BLaER1 treated with 17β-estradiol and CSF1 and Interleukin-3, amounts not matched to agents 10 nM and 100 nM (cell line): ENCODE measurements at regions not wholly inside any gene's neighbourhood (a gene's known extent, or its start where the extent isn't known, plus 50 kb on each side); places are given as distances from the start of the nearest gene placed in this dataset.

Experiments used
- H3K27ac ChIP-seq, 11 experiments: shearing (Covaris generic); formaldehyde crosslinking; 2 replicates each; pipeline ENCODE4 v1.8.1; 2022
- H3K27me3 ChIP-seq, 11 experiments: shearing (Covaris generic); formaldehyde crosslinking; 2 replicates each; pipeline ENCODE4 v1.8.1; 2022
- H3K36me3 ChIP-seq, 11 experiments: shearing (Covaris generic); formaldehyde crosslinking; 2 replicates each; pipeline ENCODE4 v1.8.1; 2022
- H3K4me1 ChIP-seq, 10 experiments: shearing (Covaris generic); formaldehyde crosslinking; 2 replicates each; pipeline ENCODE4 v1.8.1; 2022
- H3K4me2 ChIP-seq, 11 experiments: shearing (Covaris generic); formaldehyde crosslinking; 2 replicates each; pipeline ENCODE4 v1.8.1; 2022
- H3K4me3 ChIP-seq, 10 experiments: shearing (Covaris generic); formaldehyde crosslinking; 2 replicates each; pipeline ENCODE4 v1.8.1; 2022
- H3K9ac ChIP-seq, 11 experiments: shearing (Covaris generic); formaldehyde crosslinking; 2 replicates each; pipeline ENCODE4 v1.8.1; 2022
- H3K9me3 ChIP-seq, 11 experiments: shearing (Covaris generic); formaldehyde crosslinking; replicated peaks in 1 of 11; 2 replicates each; pipeline ENCODE4 v1.8.1; 2022
- H4K20me1 ChIP-seq, 11 experiments: shearing (Covaris generic); formaldehyde crosslinking; 2 replicates each; pipeline ENCODE4 v1.8.1; 2022
- Cebpa-rat ChIP-seq, 11 experiments: shearing (Covaris generic); IDR thresholded peaks; 2 replicates each; pipeline ENCODE4 v1.8.1; 2022

DNA sequence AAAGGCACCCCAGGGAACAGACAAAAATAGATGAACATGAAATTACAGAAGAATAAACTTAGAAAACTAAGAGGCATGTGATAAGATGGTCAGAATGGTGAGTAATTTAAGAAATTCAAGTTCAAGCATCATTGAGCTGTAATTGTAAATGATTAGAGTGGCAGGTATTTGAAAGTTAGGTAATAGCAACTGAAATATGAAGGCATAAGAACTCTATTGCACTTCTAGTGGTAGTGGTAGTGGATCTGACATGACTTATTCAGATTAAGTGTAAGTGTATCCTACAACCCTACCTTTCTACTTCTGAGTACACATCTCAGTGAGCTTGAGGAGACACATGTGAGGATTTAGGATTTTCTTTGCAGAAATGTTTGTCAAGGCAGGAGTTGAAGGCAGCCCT is 192.9 kb upstream of the RIOK2 start:
- TF ChIP-seq Cebpa-rat (IDR thresholded peaks at IDR 0.05): no peak
- Histone ChIP-seq H3K9ac (no peak overlapping the region), H3K4me1 (no peaks in the 10 kb centered on the region), H3K4me3 (no peak overlapping the region), H3K36me3 (no peaks in the 10 kb centered on the region), H3K4me2 (no peak overlapping the region), H3K9me3 (no peaks in the 10 kb centered on the region), H4K20me1 (no peaks in the 10 kb centered on the region), H3K27ac (no peak overlapping the region), H3K27me3 (no peaks in the 10 kb centered on the region)

DNA sequence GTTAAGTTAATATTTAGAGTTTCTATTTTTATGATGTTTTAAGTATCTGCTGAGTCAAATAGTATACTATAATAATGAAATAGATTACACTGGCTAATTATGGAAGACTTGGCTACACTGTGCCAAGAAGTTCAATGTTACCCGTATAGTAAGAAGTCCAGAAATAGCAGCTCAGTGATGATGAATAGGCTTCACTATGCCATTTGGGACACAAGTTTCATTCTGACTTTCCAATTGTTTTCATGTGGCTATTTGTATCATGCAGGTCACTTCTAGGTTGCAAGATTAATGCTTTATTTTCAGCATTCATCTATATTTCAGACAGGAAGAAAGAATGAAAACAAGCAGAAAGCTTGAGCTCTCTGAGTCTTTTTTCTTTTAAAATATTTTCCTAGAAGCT is 194.5 kb upstream of the RIOK2 start:
- H3K36me3 ChIP-seq: no peaks in the 10 kb centered on the region
- no peaks in the 10 kb centered on the region for H3K9me3 ChIP-seq
- TF ChIP-seq Cebpa-rat (IDR thresholded peaks at IDR 0.05): no peak

DNA sequence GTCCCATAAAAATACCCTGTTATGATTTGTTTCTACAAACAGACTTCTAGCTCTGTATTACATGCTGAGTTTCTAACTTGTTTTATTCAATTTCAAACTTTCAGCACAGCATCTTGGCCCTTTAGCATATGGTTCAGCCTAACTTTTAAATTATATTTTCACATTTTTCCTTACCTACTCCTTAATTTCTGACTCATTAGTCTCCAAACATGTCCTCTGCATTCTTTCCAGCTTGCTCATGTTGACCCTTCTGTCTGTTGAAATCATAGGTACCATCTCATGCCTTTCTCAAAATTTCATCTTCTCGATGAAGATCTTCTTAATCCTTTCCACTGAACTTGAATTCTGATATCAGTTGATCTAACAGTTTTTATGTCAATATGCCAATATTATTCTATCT is 200.9 kb upstream of the RIOK2 start:
- no peaks in the 10 kb centered on the region for H3K27me3 ChIP-seq
- H3K4me1 ChIP-seq: no peaks in the 10 kb centered on the region
- H3K4me3 ChIP-seq: no peak overlapping the region
- no peak overlapping the region for H3K9ac ChIP-seq
- no peaks in the 10 kb centered on the region for H3K36me3 ChIP-seq
- TF ChIP-seq Cebpa-rat (IDR thresholded peaks at IDR 0.05): no peak
- no peak overlapping the region for H3K4me2 ChIP-seq
- H3K27ac ChIP-seq: no peak overlapping the region
- no peaks in the 10 kb centered on the region for H4K20me1 ChIP-seq
- H3K9me3 ChIP-seq: no peaks in the 10 kb centered on the region

More for the DNA sequence above, 194.5 kb upstream of the RIOK2 start:
- Histone ChIP-seq H4K20me1 (no peaks in the 10 kb centered on the region), H3K27ac (no peak overlapping the region), H3K4me3 (no peak overlapping the region), H3K4me2 (no peak overlapping the region), H3K9ac (no peak overlapping the region), H3K27me3 (no peaks in the 10 kb centered on the region), H3K4me1 (no peaks in the 10 kb centered on the region)

DNA sequence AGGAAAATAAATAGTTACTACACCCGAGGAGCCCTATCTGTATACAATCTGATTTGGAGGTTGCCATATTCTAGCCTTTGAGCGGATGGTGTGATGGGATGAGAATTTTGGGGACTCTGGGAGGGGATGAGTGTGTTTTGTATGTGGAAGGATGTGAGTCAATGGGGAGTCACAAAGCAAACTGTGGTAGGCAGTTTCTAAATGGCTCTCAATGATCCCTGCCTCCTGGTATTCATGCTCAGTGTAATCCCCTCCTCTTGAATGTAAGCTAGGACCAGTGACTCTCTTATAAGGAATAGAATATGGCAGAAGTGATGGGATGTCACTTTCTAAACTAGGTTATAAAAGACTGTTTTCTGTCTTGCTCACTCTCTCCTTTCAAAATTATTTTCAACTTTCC is 205.7 kb upstream of the RIOK2 start:
- Histone ChIP-seq H3K9me3 (peaks cover under 1 to 11% (median 3%) of the 10 kb centered on the region in 11 experiments; a peak in 15 of 22 replicates), H3K4me1 (no peaks in the 10 kb centered on the region), H3K4me3 (no peak overlapping the region), H3K4me2 (no peak overlapping the region), H3K9ac (no peak overlapping the region), H3K36me3 (no peaks in the 10 kb centered on the region), H3K27ac (no peak overlapping the region), H4K20me1 (no peaks in the 10 kb centered on the region), H3K27me3 (no peaks in the 10 kb centered on the region)
- TF ChIP-seq Cebpa-rat (IDR thresholded peaks at IDR 0.05): no peak

DNA sequence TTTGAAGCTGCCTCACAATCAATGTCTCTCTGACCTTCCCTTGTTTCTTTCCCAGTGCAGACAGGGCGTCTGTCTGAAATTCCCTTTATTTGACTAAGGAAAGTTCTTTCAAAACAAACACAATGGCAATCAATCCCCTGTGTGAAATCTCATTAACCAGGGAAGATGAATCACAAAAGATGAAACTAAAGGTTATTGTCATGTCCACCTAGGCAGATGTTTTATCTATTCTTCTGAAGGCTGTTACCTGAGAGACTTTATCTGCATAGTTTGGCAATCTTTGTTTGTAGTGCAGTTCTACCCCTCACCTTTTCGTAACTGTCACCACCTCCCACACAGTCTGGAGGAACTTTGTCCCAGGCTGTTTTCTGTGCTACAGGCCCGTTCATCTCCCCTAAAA is 217.5 kb upstream of the RIOK2 start:
- no peak overlapping the region for H3K4me3 ChIP-seq
- no peak for TF ChIP-seq Cebpa-rat (IDR thresholded peaks at IDR 0.05)
- H3K9me3 ChIP-seq: peaks cover 2 to 12% (median 4%) of the 10 kb centered on the region in 11 experiments; a peak in 20 of 22 replicates
- no peaks in the 10 kb centered on the region for H3K36me3 ChIP-seq
- H3K9ac ChIP-seq: no peak overlapping the region
- no peak overlapping the region for H3K27ac ChIP-seq
- no peaks in the 10 kb centered on the region for H3K27me3 ChIP-seq
- H3K4me2 ChIP-seq: 0 out of 22 replicates have a peak overlapping the region, but pooled peaks of 2 of the 11 experiments have one; percentile 4
- H3K4me1 ChIP-seq: 0 out of 20 replicates have a peak, but pooled peaks cover 0 to 7% (median 0%) of the 10 kb centered on the region in 10 experiments
- no peaks in the 10 kb centered on the region for H4K20me1 ChIP-seq

DNA sequence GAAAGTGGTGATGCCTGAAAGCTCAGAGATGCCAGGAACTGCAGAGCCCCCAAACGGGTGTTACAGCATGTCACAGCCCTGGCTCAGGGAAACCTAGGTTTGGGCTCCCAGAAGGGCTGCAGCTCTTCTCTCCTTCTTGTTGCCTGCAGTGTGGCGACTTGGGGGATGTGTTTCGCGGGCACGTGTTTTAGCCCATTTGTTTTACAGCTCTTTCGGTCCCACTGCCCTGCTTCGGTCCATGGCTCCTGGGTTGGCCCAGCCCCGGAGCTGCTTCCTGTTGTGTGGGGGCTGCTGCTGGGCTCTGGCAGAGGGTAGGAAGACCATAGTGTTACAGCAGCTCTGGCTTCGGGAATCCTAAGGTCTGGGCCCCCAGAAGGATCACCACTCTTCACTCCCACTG is 222.9 kb upstream of the RIOK2 start:
- Histone ChIP-seq H3K27me3 (no peaks in the 10 kb centered on the region), H4K20me1 (no peaks in the 10 kb centered on the region), H3K9ac (no peak overlapping the region), H3K9me3 (peaks cover 13 to 28% (median 20%) of the 10 kb centered on the region in 11 experiments), H3K4me3 (no peak overlapping the region), H3K4me2 (no peak overlapping the region), H3K4me1 (peaks cover 0 to 3% (median 0%) of the 10 kb centered on the region in 10 experiments; a peak in 3 of 20 replicates), H3K36me3 (no peaks in the 10 kb centered on the region), H3K27ac (no peak overlapping the region)
- no peak for TF ChIP-seq Cebpa-rat (IDR thresholded peaks at IDR 0.05)

DNA sequence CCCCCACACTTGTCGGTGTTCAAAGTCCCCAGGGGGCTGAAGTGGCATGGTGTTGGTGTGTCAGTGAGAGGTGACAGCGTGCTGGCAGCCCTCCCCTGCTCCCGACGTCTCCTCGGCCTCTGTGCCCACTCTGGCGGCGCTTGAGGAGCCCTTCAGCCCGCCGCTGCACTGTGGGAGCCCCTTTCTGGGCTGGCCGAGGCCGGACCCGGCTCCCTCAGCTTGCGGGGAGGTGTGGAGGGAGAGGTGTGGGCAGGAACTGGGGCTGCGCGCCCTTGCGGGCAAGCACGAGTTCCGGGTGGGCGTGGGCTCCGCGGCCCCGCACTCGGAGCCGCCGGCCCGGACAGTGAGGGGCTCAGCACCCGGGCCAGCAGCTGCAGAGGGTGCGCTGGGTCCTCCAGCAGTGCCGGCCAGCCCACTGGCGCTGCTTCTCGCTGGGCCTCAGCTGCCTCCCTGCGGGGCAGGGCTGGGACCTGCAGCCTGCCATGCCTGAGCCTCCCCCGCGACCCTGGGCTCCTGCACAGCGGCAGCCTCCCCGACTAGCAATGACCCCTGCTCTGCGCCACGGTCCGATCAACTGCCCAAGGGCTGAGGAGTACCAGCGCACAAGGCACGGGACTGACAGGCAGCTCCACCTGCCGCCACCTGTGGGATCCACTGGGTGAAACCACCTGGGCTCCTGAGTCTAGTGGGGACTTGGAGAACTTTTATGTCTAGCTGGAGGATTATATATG is 224.1 kb upstream of the RIOK2 start:
- H3K36me3 ChIP-seq: no peaks in the 10 kb centered on the region
- H3K9ac ChIP-seq: no peak overlapping the region
- no peak for TF ChIP-seq Cebpa-rat (IDR thresholded peaks at IDR 0.05)
- no peaks in the 10 kb centered on the region for H3K27me3 ChIP-seq
- H4K20me1 ChIP-seq: no peaks in the 10 kb centered on the region
- H3K4me3 ChIP-seq: no peak overlapping the region
- H3K27ac ChIP-seq: no peak overlapping the region
- H3K4me1 ChIP-seq: peaks cover 0 to 3% (median 0%) of the 10 kb centered on the region in 10 experiments; a peak in 3 of 20 replicates
- peaks cover 13 to 28% (median 20%) of the 10 kb centered on the region in 11 experiments for H3K9me3 ChIP-seq
- H3K4me2 ChIP-seq: no peak overlapping the region

DNA sequence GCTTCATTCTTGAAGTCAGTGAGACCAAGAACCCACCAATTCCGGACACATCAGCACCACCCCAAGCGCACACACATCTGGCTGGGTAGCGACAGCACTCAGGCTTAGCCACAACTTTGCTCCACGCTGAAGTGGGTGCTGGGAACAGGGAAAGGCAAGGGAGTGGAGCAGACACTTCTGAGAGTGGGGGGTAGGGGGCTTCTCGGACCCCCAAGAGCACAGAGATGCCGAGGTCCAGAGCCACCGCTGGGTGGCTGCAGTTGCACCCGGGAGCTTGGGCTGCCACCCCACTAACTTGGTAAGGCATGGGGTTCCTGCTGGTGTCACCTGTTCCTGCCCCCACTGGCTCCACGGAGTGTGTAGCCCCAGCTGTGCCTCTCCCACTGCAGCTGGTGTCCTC is 225.3 kb upstream of the RIOK2 start:
- no peak overlapping the region for H3K4me3 ChIP-seq
- H3K27ac ChIP-seq: no peak overlapping the region
- no peak overlapping the region for H3K9ac ChIP-seq
- no peaks in the 10 kb centered on the region for H4K20me1 ChIP-seq
- H3K27me3 ChIP-seq: no peaks in the 10 kb centered on the region
- peaks cover 13 to 28% (median 20%) of the 10 kb centered on the region in 11 experiments for H3K9me3 ChIP-seq
- 0 out of 22 replicates have a peak overlapping the region, but pooled peaks of 1 of the 11 experiments have one; percentile 4 for H3K4me2 ChIP-seq
- H3K36me3 ChIP-seq: no peaks in the 10 kb centered on the region
- H3K4me1 ChIP-seq: peaks cover 0 to 3% (median 0%) of the 10 kb centered on the region in 10 experiments; a peak in 3 of 20 replicates
- TF ChIP-seq Cebpa-rat (IDR thresholded peaks at IDR 0.05): no peak

DNA sequence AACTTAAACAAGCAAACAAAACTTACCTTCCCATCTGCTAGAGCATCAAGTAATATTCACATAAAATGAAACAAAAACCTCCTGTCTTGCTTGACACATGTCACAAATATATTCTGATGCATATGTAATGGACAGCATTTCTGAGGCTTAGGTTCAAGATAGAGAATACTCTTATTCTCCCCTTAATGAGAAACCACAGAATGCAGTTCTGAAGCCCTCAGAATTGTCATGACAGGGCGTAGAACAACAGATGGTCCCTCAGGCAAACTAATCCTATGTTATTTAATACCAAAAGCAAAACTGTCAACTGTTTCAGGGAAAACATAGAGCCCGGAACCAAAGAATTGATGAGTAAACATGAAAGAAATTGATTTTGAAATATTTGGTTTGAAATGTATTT is 229.9 kb upstream of the RIOK2 start:
- no peaks in the 10 kb centered on the region for H3K36me3 ChIP-seq
- no peak overlapping the region for H3K4me2 ChIP-seq
- H3K9me3 ChIP-seq: peaks cover 0 to under 1% (median 0%) of the 10 kb centered on the region in 11 experiments; a peak in 3 of 22 replicates
- no peak overlapping the region for H3K4me3 ChIP-seq
- no peak overlapping the region for H3K27ac ChIP-seq
- TF ChIP-seq Cebpa-rat (IDR thresholded peaks at IDR 0.05): no peak
- H3K27me3 ChIP-seq: no peaks in the 10 kb centered on the region
- H4K20me1 ChIP-seq: no peaks in the 10 kb centered on the region
- no peak overlapping the region for H3K9ac ChIP-seq
- H3K4me1 ChIP-seq: peaks cover 0 to 3% (median 0%) of the 10 kb centered on the region in 10 experiments; a peak in 3 of 20 replicates

DNA sequence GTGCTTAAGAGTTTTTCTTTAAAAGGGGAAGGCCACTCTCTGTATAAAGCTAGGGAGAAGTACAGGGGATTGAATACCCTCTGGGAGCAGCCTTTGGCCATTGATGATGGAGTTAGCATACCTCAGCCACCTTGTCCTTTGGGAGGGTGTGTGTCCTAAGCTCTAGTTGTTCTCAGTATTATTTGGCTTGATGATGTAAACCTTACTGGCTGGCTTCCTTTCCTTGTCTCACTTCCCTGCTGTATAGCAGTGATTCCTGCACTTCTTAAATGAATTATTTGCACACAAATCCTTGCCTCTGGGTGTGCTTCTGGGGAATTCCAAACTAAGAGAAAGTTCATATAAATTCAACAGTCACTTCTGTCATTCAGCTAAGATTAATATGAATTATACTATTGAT is 234.9 kb upstream of the RIOK2 start:
- Histone ChIP-seq H3K9me3 (no peaks in the 10 kb centered on the region), H3K4me3 (no peak overlapping the region), H3K27ac (no peak overlapping the region), H4K20me1 (no peaks in the 10 kb centered on the region), H3K4me2 (no peak overlapping the region), H3K9ac (no peak overlapping the region), H3K4me1 (no peaks in the 10 kb centered on the region), H3K36me3 (no peaks in the 10 kb centered on the region), H3K27me3 (no peaks in the 10 kb centered on the region)
- TF ChIP-seq Cebpa-rat (IDR thresholded peaks at IDR 0.05): no peak
